H1 (cell line): ENCODE measurements at regions not wholly inside any gene's neighbourhood (a gene's known extent, or its start where the extent isn't known, plus 50 kb on each side); places are given as distances from the start of the nearest gene placed in this dataset.

Experiments used
- ASH2L ChIP-seq: fragments of 200-600, 300-600 bp; sonication (generic); IDR thresholded peaks from one replicate; pipeline ENCODE4 v1.7.1; 2017; ENCODE audit warnings: low read length
- BACH1 ChIP-seq: IDR thresholded peaks from 2 replicates; pipeline ENCODE4 v1.6.1; 2012; ENCODE audit warnings: low read length, improper control_type of control experiment
- POLR2A ChIP-seq, 2 experiments: IDR thresholded peaks; 1 replicate in 1 of 2; 2 replicates in 1 of 2; pipeline ENCODE4 v1.6.1; 2011; ENCODE audit warnings: low read depth in 2 of 2, low read length in 2 of 2, mild to moderate bottlenecking in 2 of 2; ENCODE audit errors: control extremely low read depth in 1 of 2
- POLR2AphosphoS5 ChIP-seq: IDR thresholded peaks from 2 replicates; pipeline ENCODE4 v1.6.1; 2011; ENCODE audit warnings: low read depth, low read length
- SIX5 ChIP-seq: IDR thresholded peaks from 2 replicates; pipeline ENCODE4 v1.6.1; 2011; ENCODE audit warnings: mild to moderate bottlenecking, low read depth, low read length
- SP4 ChIP-seq: IDR thresholded peaks from 2 replicates; pipeline ENCODE4 v1.6.1; 2012; ENCODE audit warnings: low read length, inconsistent platforms
- ZNF274 ChIP-seq: IDR thresholded peaks from 2 replicates; pipeline ENCODE4 v1.7.0; 2012; ENCODE audit warnings: low read length, borderline replicate concordance; ENCODE audit errors: extremely low read depth
- TF ChIP-seq, protein P1 (sequence below): fragments of 300-600 bp; sonication (generic); IDR thresholded peaks from 2 replicates; pipeline ENCODE4 v1.7.1; 2012; ENCODE audit warnings: low read length, moderate library complexity, mild to moderate bottlenecking, inconsistent platforms; ENCODE audit not compliant: insufficient replicate concordance
- TF ChIP-seq, protein P2 (sequence below): IDR thresholded peaks from 2 replicates; pipeline ENCODE4 v1.6.1; 2012; ENCODE audit warnings: inconsistent platforms
- TF ChIP-seq, protein P3 (sequence below), 3 experiments: IDR thresholded peaks; 1 replicate in 2 of 3; 2 replicates in 1 of 3; pipeline versions ENCODE4 v1.5.1 to v1.6.1; 2011; ENCODE audit warnings: low read length in 3 of 3, mild to moderate bottlenecking in 3 of 3, inconsistent platforms in 2 of 3, low read depth in 1 of 3, moderate library complexity in 1 of 3; ENCODE audit not compliant: insufficient read depth in 1 of 3; ENCODE audit errors: control extremely low read depth in 1 of 3

DNA sequence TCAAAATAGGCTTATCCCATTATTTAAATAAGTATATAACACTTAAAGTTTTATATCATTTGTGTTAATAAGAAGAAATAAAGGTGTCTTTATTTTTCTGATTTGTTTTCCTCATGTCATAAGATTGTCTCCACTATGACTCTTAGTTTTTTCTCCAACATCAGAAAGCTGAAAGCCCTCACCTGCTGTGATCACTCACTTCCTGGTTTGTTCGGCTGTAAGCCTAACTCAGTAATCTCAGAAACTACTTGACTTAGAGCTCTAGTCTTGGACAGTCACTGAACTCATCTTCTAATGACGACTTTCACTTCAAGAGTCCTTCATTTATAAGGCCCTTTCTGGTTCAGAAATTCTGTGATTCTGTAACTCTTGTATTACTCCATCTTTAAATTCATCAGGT is 311.0 kb downstream of the ZEB2 start (continued):
- TF ChIP-seq, protein P1, sequence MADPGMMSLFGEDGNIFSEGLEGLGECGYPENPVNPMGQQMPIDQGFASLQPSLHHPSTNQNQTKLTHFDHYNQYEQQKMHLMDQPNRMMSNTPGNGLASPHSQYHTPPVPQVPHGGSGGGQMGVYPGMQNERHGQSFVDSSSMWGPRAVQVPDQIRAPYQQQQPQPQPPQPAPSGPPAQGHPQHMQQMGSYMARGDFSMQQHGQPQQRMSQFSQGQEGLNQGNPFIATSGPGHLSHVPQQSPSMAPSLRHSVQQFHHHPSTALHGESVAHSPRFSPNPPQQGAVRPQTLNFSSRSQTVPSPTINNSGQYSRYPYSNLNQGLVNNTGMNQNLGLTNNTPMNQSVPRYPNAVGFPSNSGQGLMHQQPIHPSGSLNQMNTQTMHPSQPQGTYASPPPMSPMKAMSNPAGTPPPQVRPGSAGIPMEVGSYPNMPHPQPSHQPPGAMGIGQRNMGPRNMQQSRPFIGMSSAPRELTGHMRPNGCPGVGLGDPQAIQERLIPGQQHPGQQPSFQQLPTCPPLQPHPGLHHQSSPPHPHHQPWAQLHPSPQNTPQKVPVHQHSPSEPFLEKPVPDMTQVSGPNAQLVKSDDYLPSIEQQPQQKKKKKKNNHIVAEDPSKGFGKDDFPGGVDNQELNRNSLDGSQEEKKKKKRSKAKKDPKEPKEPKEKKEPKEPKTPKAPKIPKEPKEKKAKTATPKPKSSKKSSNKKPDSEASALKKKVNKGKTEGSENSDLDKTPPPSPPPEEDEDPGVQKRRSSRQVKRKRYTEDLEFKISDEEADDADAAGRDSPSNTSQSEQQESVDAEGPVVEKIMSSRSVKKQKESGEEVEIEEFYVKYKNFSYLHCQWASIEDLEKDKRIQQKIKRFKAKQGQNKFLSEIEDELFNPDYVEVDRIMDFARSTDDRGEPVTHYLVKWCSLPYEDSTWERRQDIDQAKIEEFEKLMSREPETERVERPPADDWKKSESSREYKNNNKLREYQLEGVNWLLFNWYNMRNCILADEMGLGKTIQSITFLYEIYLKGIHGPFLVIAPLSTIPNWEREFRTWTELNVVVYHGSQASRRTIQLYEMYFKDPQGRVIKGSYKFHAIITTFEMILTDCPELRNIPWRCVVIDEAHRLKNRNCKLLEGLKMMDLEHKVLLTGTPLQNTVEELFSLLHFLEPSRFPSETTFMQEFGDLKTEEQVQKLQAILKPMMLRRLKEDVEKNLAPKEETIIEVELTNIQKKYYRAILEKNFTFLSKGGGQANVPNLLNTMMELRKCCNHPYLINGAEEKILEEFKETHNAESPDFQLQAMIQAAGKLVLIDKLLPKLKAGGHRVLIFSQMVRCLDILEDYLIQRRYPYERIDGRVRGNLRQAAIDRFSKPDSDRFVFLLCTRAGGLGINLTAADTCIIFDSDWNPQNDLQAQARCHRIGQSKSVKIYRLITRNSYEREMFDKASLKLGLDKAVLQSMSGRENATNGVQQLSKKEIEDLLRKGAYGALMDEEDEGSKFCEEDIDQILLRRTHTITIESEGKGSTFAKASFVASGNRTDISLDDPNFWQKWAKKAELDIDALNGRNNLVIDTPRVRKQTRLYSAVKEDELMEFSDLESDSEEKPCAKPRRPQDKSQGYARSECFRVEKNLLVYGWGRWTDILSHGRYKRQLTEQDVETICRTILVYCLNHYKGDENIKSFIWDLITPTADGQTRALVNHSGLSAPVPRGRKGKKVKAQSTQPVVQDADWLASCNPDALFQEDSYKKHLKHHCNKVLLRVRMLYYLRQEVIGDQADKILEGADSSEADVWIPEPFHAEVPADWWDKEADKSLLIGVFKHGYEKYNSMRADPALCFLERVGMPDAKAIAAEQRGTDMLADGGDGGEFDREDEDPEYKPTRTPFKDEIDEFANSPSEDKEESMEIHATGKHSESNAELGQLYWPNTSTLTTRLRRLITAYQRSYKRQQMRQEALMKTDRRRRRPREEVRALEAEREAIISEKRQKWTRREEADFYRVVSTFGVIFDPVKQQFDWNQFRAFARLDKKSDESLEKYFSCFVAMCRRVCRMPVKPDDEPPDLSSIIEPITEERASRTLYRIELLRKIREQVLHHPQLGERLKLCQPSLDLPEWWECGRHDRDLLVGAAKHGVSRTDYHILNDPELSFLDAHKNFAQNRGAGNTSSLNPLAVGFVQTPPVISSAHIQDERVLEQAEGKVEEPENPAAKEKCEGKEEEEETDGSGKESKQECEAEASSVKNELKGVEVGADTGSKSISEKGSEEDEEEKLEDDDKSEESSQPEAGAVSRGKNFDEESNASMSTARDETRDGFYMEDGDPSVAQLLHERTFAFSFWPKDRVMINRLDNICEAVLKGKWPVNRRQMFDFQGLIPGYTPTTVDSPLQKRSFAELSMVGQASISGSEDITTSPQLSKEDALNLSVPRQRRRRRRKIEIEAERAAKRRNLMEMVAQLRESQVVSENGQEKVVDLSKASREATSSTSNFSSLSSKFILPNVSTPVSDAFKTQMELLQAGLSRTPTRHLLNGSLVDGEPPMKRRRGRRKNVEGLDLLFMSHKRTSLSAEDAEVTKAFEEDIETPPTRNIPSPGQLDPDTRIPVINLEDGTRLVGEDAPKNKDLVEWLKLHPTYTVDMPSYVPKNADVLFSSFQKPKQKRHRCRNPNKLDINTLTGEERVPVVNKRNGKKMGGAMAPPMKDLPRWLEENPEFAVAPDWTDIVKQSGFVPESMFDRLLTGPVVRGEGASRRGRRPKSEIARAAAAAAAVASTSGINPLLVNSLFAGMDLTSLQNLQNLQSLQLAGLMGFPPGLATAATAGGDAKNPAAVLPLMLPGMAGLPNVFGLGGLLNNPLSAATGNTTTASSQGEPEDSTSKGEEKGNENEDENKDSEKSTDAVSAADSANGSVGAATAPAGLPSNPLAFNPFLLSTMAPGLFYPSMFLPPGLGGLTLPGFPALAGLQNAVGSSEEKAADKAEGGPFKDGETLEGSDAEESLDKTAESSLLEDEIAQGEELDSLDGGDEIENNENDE: no peak
- TF ChIP-seq, protein P2, sequence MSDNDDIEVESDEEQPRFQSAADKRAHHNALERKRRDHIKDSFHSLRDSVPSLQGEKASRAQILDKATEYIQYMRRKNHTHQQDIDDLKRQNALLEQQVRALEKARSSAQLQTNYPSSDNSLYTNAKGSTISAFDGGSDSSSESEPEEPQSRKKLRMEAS: no peak
- TF ChIP-seq ZNF274 (no peak), ASH2L (no peak), POLR2AphosphoS5 (no peak), POLR2A (IDR thresholded peaks at IDR 0.05; ENCODE audit: control extremely low read depth in 1 of 2, low read depth in 2 of 2, low read length in 2 of 2) (no peak), SIX5 (no peak), BACH1 (no peak), SP4 (no peak)
- TF ChIP-seq, protein P3, sequence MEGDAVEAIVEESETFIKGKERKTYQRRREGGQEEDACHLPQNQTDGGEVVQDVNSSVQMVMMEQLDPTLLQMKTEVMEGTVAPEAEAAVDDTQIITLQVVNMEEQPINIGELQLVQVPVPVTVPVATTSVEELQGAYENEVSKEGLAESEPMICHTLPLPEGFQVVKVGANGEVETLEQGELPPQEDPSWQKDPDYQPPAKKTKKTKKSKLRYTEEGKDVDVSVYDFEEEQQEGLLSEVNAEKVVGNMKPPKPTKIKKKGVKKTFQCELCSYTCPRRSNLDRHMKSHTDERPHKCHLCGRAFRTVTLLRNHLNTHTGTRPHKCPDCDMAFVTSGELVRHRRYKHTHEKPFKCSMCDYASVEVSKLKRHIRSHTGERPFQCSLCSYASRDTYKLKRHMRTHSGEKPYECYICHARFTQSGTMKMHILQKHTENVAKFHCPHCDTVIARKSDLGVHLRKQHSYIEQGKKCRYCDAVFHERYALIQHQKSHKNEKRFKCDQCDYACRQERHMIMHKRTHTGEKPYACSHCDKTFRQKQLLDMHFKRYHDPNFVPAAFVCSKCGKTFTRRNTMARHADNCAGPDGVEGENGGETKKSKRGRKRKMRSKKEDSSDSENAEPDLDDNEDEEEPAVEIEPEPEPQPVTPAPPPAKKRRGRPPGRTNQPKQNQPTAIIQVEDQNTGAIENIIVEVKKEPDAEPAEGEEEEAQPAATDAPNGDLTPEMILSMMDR (IDR thresholded peaks at IDR 0.05; ENCODE audit: control extremely low read depth in 1 of 3, insufficient read depth in 1 of 3, low read depth in 1 of 3, low read length in 3 of 3): no peak
